ENCODE measurements at regions not wholly inside any gene's neighbourhood (a gene's known extent, or its start where the extent isn't known, plus 50 kb on each side); places are given as distances from the start of the nearest gene placed in this dataset.

DNA sequence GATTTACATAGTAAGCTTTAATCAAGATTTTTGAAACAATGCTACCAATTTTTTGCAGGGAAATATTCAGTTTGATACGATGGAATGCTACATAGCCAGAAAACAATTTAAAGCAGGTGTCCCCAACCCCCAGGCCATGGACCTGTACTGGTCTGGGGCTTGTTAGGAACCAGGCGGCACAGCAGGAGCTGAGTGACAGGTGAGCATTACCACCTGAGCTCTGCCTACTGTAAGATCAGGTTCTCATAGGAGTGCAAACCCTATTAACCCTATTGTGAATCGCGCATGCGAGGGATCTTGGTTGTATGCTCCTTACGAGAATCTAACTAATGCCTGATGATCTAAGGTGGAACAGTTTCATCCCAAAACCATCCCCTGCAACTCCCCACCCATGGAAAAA, 322.6 kb upstream of the NECTIN3 start:
- no peak for TF ChIP-seq POLR2A (IDR thresholded peaks at IDR 0.05; ENCODE audit: low read length)
- no peak for TF ChIP-seq GATA1 (IDR thresholded peaks at IDR 0.05; ENCODE audit: low read depth, low read length)

Data from erythroblast (primary cell).